Tibial nerve (tissue), 3 donors: ENCODE measurements at regions not wholly inside any gene's neighbourhood (a gene's known extent, or its start where the extent isn't known, plus 50 kb on each side); places are given as distances from the start of the nearest gene placed in this dataset.

Experiments
- POLR2A ChIP-seq, 2 donors: fragments of 450-650 bp; IDR thresholded peaks; one replicate each; pipeline ENCODE4 v1.6.1; 2017; ENCODE audit warnings: antibody characterized with exemption in 2 of 2, mild to moderate bottlenecking in 2 of 2, moderate library complexity in 2 of 2
- TF ChIP-seq, protein P1 (sequence below), 5 experiments: fragments of 200-600 bp in 3 of 5; fragments of 450-650 bp in 2 of 5; sonication (generic) in 3 of 5; IDR thresholded peaks; one replicate each; pipeline ENCODE4 v1.5.1; 2016 to 2019; ENCODE audit warnings: antibody characterized with exemption in 5 of 5, mild to moderate bottlenecking in 3 of 5, moderate library complexity in 2 of 5

- TF ChIP-seq, protein P1, sequence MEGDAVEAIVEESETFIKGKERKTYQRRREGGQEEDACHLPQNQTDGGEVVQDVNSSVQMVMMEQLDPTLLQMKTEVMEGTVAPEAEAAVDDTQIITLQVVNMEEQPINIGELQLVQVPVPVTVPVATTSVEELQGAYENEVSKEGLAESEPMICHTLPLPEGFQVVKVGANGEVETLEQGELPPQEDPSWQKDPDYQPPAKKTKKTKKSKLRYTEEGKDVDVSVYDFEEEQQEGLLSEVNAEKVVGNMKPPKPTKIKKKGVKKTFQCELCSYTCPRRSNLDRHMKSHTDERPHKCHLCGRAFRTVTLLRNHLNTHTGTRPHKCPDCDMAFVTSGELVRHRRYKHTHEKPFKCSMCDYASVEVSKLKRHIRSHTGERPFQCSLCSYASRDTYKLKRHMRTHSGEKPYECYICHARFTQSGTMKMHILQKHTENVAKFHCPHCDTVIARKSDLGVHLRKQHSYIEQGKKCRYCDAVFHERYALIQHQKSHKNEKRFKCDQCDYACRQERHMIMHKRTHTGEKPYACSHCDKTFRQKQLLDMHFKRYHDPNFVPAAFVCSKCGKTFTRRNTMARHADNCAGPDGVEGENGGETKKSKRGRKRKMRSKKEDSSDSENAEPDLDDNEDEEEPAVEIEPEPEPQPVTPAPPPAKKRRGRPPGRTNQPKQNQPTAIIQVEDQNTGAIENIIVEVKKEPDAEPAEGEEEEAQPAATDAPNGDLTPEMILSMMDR (IDR thresholded peaks at IDR 0.05) = no peak
- no peak for TF ChIP-seq POLR2A (IDR thresholded peaks at IDR 0.05)
These were observed 163.9 kb upstream of the MAMLD1 start for GRCh38 chrX:150199181-150199580.
